ENCODE measurements at regions not wholly inside any gene's neighbourhood (a gene's known extent, or its start where the extent isn't known, plus 50 kb on each side); places are given as distances from the start of the nearest gene placed in this dataset.
A peak's percentile ranks its signal among the peaks of the same experiment; 100 is the strongest.

- H3K4me3 ChIP-seq (ENCODE audit: low read depth, low read length), result no peak overlapping the region
- DNase-seq (ENCODE audit: low read depth), result no peak
- TF ChIP-seq, protein P1, sequence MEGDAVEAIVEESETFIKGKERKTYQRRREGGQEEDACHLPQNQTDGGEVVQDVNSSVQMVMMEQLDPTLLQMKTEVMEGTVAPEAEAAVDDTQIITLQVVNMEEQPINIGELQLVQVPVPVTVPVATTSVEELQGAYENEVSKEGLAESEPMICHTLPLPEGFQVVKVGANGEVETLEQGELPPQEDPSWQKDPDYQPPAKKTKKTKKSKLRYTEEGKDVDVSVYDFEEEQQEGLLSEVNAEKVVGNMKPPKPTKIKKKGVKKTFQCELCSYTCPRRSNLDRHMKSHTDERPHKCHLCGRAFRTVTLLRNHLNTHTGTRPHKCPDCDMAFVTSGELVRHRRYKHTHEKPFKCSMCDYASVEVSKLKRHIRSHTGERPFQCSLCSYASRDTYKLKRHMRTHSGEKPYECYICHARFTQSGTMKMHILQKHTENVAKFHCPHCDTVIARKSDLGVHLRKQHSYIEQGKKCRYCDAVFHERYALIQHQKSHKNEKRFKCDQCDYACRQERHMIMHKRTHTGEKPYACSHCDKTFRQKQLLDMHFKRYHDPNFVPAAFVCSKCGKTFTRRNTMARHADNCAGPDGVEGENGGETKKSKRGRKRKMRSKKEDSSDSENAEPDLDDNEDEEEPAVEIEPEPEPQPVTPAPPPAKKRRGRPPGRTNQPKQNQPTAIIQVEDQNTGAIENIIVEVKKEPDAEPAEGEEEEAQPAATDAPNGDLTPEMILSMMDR (IDR thresholded peaks at IDR 0.05; ENCODE audit: insufficient read depth, low read depth, low read length, missing control alignments), result no peak
Measured at GRCh38 chr1:108082738-108083562, 117.2 kb downstream of the SLC25A24 start.

DNA sequence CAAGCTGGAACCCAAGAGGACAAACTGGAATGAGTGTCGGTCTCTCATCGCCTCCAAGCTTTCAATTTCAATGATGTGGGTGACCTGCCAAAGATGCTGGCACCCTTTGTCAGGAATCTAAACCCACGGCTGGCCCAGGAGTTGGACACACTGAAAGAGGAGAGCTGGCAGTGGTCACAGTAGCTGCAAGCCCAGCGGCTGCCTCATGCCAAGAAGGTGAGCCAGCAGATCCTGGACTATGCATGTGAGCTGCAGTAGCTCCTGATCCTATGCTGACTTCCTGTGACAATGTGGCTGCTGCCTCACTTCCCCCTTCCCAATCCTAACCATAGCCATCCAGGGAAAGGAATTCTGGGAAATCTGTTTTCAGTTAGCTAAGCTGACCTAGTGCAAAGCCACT is 117.0 kb upstream of the VAV3 start:
- TF ChIP-seq, protein P1 (IDR thresholded peaks at IDR 0.05; ENCODE audit: insufficient read depth, low read depth, low read length, missing control alignments), result no peak
- DNase-seq (ENCODE audit: low read depth), result no peak
- H3K4me3 ChIP-seq (ENCODE audit: low read depth, low read length), result no peak overlapping the region

DNA sequence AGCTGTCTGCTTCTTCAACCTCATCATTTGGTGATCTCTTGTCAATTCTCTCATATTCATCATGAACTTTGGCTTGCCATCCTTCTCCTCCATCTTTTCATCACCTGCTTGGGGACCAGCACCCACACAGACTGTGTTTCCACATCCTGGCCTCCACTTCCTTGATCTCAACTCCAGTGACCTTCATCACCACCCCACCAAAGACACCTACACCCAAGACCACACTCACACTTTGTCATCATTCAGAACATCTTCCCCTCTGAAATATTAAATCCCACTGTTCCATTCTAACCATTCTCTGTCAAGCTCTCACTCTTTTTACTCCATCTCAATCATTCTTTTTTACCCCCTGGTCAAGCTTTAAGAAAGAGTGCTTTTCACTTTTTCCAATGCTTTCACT is 115.5 kb upstream of the VAV3 start:
- no peak overlapping the region for H3K4me3 ChIP-seq (ENCODE audit: low read depth, low read length)
- no peak for DNase-seq (ENCODE audit: low read depth)
- TF ChIP-seq, protein P1 (IDR thresholded peaks at IDR 0.05; ENCODE audit: insufficient read depth, low read depth, low read length, missing control alignments), result no peak

DNA sequence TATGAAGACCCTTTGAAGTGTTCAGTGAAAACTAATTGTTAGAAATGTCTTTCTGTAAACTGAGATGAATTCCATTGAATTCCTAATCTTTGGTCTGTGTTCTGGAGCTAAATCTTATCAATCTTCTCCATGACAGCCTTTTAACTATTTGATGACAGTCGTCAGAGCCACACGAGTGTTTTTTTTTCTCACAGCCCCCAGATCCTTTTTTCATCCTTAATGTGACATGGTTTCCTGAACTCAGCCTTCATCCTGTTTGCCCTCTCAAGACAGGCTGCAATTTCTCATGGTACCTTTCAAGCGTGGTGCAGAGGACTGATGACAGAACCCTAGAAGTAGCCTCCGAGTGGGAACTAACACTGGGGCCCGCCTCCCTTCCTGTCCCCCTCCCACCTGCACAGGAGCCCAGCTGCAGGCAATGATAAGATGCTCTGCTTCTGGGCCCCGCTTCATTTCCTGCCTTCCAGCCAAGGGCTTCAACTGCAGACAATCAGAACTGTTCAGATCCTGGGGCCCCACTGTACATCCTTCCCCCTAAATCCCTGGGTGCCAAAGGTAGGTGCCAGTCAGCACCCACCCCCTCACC is 114.6 kb upstream of the VAV3 start:
- peak; percentile 32 for DNase-seq (ENCODE audit: low read depth)
- TF ChIP-seq, protein P1 (IDR thresholded peaks at IDR 0.05; ENCODE audit: insufficient read depth, low read depth, low read length, missing control alignments), result no peak

GRCh38 chr1:108077991-108078390 is 113.0 kb upstream of the VAV3 start:
- DNase-seq (ENCODE audit: low read depth), result peak; percentile 21
- no peak overlapping the region for H3K4me3 ChIP-seq (ENCODE audit: low read depth, low read length)
- TF ChIP-seq, protein P1 (IDR thresholded peaks at IDR 0.05; ENCODE audit: insufficient read depth, low read depth, low read length, missing control alignments), result no peak

More for the DNA sequence above, 114.6 kb upstream of the VAV3 start:
- H3K4me3 ChIP-seq (ENCODE audit: low read depth, low read length), result no peak overlapping the region

- TF ChIP-seq, protein P1 (IDR thresholded peaks at IDR 0.05; ENCODE audit: insufficient read depth, low read depth, low read length, missing control alignments), result no peak
- H3K4me3 ChIP-seq (ENCODE audit: low read depth, low read length), result no peak overlapping the region
- peak; percentile 48 for DNase-seq (ENCODE audit: low read depth)
Measured at GRCh38 chr1:108075055-108075454, 110.1 kb upstream of the VAV3 start.

All from GM12865 (cell line).